ENCODE measurements at regions not wholly inside any gene's neighbourhood (a gene's known extent, or its start where the extent isn't known, plus 50 kb on each side); places are given as distances from the start of the nearest gene placed in this dataset.

DNA sequence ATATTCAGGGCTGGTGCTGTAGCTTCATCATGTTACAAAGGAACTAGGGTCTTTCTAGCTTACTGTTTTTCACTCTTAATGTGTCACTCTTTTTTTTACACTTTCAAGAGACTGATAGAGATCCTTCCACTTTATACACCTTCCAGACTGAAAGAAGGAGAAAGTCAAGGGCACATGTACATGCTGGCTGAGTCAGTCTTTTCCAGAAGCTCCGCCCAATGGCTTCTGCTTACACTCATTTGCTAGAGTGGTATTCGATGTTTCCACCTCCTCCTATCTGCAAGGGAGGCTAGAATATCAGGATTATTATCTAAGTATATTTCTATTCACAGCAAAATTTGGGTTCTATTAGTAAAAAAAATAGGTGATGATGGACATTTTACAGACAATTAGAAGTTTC lies 325.8 kb upstream of the OR4E1 start:
- TF ChIP-seq REST (IDR thresholded peaks at IDR 0.05; ENCODE audit: low read depth) (no peak), TAF1 (IDR thresholded peaks at IDR 0.05; ENCODE audit: low read depth) (no peak), TEAD4 (IDR thresholded peaks at IDR 0.05) (no peak), MAX (IDR thresholded peaks at IDR 0.05) (no peak), YY1 (IDR thresholded peaks at IDR 0.05; ENCODE audit: low read depth) (no peak)

DNA sequence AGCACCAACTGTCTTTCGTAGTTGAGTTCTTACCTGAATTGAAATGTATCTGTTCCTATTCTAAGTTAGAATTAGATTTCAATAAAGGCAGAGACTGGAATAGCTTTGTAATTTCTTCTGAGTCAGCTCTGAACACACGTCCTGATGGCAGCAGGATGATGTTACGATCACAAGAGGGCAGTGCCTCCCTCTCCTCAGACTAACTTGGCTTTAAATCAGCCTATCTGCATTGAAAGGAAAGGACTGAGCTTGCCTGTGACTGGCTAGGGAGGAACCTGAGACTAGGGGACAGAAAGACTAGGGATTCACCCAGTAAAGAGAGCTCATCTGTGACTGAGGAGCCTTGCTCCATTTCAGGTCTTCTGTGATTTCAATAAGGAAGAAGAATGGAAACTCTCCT lies 323.7 kb upstream of the OR4E1 start:
- TF ChIP-seq, protein P1, sequence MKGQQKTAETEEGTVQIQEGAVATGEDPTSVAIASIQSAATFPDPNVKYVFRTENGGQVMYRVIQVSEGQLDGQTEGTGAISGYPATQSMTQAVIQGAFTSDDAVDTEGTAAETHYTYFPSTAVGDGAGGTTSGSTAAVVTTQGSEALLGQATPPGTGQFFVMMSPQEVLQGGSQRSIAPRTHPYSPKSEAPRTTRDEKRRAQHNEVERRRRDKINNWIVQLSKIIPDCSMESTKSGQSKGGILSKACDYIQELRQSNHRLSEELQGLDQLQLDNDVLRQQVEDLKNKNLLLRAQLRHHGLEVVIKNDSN (IDR thresholded peaks at IDR 0.05): no peak
- no peak for TF ChIP-seq NFIC (IDR thresholded peaks at IDR 0.05)

DNA sequence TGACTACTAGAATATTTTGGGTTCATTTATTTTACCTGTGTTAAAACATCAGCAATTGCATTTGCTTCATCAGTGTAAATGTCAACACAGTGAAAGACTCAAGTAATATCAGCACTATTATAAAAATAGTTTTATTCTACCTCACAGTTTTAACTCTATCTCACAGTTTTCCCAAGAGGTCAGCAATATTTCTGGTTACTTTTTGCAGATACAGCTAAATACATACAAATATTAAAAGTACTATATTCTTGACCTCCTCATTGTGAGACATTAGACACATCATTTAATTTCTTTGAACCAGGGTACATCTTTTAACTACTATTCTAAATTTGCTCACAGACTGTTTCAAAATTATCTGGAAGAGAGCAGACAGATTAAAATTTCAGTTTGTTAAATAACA lies 321.7 kb upstream of the OR4E1 start:
- TF ChIP-seq TEAD4 (IDR thresholded peaks at IDR 0.05) (no peak), YY1 (IDR thresholded peaks at IDR 0.05; ENCODE audit: low read depth) (no peak), CEBPB (IDR thresholded peaks at IDR 0.05) (no peak), EGR1 (IDR thresholded peaks at IDR 0.05) (no peak), RAD21 (IDR thresholded peaks at IDR 0.05; ENCODE audit: low read depth) (no peak), MAX (IDR thresholded peaks at IDR 0.05) (no peak), FOXM1 (IDR thresholded peaks at IDR 0.05; ENCODE audit: borderline replicate concordance, low read depth) (no peak), CREB1 (IDR thresholded peaks at IDR 0.05; ENCODE audit: low read depth) (no peak), TAF1 (IDR thresholded peaks at IDR 0.05; ENCODE audit: low read depth) (no peak), ZBTB7A (IDR thresholded peaks at IDR 0.05; ENCODE audit: low read depth) (no peak)
- TF ChIP-seq, protein P1 (IDR thresholded peaks at IDR 0.05): no peak

GRCh38 chr14:21993837-21994236 lies 320.2 kb upstream of the OR4E1 start:
- TF ChIP-seq REST (IDR thresholded peaks at IDR 0.05; ENCODE audit: low read depth) (no peak), TCF12 (IDR thresholded peaks at IDR 0.05; ENCODE audit: low read depth) (no peak)

DNA sequence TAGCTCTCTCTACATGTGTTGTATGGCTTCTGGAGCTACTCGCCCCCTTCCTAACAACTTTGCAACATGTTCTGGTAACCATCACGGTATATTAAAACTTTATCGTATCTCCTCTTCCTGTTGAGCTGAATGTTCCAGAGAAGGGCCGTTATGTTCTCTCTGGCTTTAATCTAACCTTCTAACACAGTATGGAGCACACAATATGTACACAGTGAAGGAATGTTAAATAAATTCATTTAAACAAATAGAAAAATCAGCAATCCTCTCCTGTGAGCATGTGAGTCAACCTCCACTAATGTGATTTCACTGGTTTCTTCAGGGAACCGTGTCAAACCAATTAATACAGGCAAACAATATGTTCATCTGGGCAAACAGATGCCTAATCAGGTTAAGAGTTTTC lies 319.5 kb upstream of the OR4E1 start:
- no peak for TF ChIP-seq TEAD4 (IDR thresholded peaks at IDR 0.05)
- no peak for TF ChIP-seq REST (IDR thresholded peaks at IDR 0.05; ENCODE audit: low read depth)
- TF ChIP-seq, protein P1 (IDR thresholded peaks at IDR 0.05): no peak
- TF ChIP-seq EP300 (IDR thresholded peaks at IDR 0.05; ENCODE audit: borderline replicate concordance): no peak
- TF ChIP-seq YY1 (IDR thresholded peaks at IDR 0.05; ENCODE audit: low read depth): no peak
- TF ChIP-seq RAD21 (IDR thresholded peaks at IDR 0.05; ENCODE audit: low read depth): no peak
- TF ChIP-seq CEBPB (IDR thresholded peaks at IDR 0.05): no peak
- no peak for TF ChIP-seq EGR1 (IDR thresholded peaks at IDR 0.05)
- TF ChIP-seq ZBTB7A (IDR thresholded peaks at IDR 0.05; ENCODE audit: low read depth): no peak
- TF ChIP-seq NFIC (IDR thresholded peaks at IDR 0.05): no peak
- no peak for TF ChIP-seq MAX (IDR thresholded peaks at IDR 0.05)
